GM18858 (cell line): ENCODE measurements at regions not wholly inside any gene's neighbourhood (a gene's known extent, or its start where the extent isn't known, plus 50 kb on each side); places are given as distances from the start of the nearest gene placed in this dataset.

Source experiments
- ATAC-seq: cut with Tn5 transposase; IDR thresholded peaks from one replicate; pipeline ENCODE4 v1.9.1; 2021; ENCODE audit not compliant: unreplicated experiment

DNA sequence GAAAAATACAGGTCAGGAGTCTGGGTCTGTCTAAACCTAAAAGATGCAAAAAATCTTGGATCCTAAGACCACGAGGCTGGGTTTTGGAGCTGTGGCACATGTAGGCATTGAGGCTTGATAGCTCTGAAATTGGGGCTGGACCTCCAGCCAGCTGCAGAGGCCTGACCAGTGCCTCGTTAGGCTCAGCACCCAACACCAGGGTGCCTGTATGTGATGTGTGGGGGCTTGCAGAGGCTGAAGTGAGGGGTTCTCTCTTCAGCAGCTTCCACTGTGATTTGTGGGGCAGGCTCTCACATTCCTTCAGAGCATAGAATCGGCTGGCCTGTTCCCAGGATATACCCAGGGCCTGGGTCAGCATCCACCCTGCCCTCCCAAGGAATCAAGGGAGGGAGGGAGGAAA is 247.8 kb downstream of the BUB3 start:
- no peak for ATAC-seq

DNA sequence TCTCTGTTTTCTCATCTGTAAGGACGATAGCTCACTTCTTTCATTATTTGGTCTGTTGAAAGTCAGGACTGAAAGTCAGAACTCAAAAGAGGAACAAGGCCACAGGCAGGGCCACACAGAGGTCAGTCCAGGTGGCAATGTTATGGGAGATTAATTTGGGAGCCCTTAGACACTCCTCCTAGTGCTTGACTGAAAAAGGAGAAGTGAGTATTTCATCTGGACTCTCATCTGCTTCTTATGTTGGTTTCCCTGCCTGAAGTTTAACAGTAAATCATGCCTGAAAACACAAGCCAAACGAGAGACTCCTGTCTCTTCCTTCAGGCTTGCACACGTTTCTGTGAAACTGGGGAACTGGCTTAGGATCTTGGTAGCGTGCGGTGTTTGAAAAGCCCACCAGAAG is 248.5 kb downstream of the BUB3 start:
- ATAC-seq = peak; percentile 69

DNA sequence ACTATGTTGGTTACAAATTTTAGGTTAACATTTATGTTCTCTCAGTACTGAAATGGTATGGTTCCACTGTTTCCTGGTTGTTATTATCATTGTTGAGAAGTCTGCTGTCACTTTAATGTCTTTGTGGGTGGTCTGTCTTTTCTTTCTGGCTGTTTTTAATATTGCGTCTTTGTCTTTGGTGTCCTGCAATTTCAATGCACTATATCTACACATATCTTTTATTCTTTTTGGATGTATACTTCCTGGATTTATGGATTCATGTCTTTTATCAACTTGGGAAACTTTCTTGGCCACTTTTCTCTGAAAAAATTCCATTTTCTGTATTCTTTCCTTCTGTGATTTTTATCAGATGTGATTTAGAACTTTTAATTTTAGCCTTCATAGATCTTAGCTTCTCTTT is 250.2 kb downstream of the BUB3 start:
- ATAC-seq = no peak

DNA sequence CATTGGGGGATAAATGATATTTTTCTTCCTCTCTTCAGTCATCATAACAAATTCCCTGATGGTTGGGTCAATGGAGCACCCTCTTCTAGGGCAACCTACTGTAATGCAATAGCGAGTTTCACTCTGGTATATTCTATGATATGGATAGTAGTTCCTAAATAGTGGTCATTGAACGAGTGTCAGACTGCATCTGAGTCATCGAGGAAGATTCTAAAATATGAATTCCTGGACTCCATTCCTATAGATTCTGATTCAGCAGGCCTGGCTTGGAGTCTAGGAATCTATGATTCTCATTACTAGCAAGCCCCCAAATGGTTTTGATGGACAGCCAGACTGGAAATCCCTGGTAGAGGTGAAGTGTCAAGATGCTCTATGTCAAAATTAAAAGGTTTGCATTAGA is 254.5 kb downstream of the BUB3 start:
- no peak for ATAC-seq

DNA sequence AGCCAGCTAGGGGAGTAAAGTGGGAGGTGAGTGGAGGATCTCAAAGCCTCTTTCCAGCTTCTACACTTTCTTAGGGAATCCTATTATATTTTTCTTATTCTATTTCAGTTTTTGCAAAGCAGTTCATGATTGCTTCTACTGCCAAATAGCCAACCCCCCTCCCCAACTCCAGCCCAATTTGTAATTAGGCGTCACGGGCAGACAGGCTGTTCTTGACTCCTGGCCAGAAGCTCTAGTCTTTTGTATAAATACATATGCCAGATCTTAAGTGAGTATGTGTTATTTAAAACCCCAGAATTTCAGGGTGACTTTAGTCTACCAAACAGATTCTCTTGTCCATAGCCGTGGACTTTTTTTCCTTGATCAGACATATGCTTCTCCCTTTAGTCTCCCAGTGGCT is 255.2 kb downstream of the BUB3 start:
- ATAC-seq = no peak

DNA sequence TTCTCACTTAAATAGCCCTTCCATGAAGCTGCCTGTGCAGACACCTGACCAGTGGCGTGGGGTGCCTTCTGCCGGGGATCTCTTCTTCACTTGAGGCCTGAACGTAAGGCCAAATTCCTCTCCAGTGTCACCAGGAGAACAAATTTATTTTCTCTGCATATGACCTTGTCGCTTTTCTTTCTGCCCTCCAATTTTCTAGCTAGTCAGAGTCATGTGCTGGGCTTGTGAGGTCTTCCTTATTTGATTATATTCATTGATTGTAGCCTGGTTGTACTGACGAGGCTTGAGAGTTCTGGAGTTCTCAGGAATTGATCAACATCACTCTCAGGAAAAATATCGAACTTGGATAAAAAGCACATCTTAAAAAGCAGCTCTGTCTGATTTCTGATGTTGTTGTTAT is 255.7 kb downstream of the BUB3 start:
- no peak for ATAC-seq

DNA sequence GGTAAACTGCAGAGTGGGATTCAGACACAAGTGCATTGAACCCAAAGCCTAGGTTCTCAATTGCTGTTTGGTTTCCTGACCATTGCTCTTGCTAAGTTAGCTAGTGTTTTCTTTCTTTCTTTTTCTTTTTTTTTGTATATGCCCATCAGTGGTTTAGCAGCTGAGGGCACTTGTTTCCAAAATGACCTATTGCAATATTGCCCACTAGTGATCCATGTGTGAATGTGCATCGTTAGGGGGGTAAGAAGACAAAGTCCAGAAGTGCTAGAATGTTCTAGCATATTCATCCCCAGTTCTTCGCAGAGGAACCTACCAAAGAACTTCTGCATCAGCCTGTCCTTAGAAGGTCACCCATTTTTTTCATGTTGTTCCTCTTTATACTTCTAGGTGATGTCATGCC is 252.8 kb upstream of the GPR26 start:
- ATAC-seq = no peak

DNA sequence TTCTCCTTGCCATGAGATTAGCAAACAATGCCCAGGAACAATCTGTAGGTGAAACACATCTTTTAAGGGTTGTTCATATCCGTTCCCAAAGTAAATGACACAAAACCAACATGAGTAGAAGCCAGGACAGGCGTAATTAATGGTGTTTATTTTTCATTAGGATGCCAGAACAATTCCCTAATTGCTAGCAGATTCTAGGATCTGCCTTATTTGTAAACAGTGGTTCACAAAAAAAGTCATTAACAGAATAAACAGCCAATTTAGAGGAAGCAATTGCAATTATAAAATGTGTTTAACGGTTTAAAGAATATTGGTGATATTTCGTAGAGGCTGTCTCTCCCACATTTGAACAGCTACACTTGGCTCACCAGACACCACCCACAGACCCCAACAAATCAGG is 250.6 kb upstream of the GPR26 start:
- no peak for ATAC-seq

DNA sequence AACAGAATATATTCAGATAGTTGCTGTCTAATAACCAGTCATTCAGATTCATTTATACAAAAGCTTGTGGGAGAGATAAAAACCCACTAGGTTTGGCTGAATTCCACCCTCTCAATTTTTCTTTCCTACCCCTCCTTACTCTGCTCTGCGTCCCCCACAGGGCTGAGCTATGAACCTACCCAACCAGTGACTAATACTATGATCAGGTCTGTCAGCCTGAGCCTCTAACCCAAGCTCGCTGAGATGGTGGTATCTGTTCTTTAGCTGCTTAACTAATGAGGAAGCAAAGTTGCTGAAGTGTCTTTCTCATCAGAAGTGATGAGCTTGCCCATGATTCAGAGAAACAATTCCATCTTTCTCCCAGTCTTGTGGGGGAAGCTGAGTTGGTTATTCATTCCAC is 248.7 kb upstream of the GPR26 start:
- no peak for ATAC-seq

DNA sequence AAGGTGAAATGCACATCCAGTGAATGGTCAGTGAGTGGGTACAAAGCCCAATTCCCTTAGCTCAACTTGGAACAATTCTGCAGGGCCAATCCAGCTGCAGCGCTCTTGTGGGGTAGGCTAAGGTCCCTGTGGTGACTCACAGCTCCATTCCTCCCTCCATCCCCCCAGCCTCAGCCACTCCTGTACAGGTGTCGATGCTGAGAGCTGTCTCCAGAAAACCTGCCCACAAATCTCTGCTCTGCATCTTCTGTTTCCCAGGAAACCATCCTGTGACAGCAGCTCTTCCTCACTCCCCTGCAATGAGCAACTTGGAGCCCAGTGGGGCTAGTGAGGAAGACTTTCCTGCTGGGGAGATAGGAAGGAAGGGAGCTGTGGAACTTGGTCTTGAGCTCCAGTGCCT is 244.7 kb upstream of the GPR26 start:
- ATAC-seq = no peak

DNA sequence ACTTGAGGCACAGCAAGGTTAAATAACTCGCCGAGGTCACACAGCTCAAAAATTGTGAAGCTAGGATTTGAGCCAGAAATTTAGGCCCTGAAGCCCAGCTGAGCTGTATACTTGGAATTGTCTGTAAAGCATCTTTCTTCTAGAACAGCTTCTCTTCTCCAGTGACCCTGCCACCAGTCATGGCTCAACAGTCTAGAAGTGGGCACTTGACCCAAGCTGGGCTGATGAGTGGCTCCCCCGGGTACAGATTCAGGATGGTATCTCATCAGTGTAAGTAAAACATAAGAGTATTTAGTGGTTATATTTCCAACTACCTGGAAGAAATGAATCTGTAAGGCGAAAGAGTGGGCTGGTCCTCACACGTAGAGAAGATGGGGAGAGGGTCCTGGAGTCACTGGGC is 243.9 kb upstream of the GPR26 start:
- no peak for ATAC-seq

DNA sequence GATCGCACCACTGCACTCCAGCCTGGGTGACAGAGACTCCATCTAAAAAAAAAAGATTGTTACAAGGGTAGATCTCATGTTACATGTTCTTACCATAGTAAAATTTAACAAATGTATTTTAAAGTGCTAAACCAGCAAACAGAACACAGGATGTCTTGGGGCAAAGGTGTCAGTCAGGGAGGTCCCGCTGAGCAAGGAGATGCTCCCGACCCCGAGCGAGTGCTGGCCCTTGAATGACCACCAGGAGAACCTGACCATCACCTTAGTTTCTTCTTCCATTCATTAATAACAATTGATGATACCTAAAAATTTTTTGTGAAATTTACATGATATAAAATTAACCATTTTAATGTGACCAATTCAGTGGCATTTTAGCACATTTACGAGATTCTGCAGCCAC is 241.6 kb upstream of the GPR26 start:
- ATAC-seq = no peak

DNA sequence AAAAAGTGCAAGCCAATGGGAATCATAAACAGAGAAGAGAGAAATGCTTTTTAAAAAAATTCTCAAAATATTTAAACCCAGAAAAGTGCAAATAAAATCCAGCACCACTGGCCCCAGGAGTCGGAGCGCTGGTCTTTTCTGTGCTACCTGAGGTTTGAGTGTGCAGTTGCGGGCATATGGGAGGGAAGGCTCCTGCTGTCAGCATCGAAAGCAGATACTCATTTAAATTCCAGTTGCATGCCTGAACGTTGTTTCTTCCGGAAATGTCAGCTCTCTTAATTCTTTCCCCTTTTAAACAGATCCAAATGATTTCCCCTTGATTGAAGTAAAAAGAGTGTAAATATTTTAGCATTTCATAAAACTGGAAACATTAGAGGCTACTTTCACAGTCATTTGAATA is 240.5 kb upstream of the GPR26 start:
- no peak for ATAC-seq

DNA sequence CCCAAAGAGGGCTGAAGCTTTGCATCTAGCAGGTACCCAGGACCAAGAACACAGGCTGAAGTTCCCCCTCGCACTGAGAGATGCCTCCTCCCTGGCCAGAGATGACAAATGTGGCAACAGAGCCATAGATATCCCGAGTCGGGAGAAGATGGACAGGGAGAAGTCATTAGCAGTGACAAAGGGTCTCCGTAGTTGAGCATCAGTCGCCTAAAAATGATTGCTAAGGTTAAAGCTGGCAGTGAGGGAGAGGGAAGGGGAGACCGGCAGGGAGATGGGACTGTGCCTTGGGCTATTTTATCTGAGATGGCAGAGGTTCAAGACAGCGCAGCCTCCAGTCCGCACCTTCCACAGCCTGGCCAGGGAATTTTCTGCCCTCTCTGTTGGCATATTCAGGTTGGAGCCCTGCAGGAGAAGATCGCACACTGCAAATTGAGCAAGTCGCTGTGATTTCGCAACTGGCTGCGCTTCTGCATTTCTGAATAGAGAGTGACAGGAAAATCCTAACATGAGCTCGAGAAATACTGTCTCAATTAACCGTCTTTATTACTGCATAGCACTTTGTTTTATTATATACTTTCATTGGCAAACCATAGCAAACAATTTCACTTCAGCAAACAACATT is 238.9 kb upstream of the GPR26 start:
- no peak for ATAC-seq

DNA sequence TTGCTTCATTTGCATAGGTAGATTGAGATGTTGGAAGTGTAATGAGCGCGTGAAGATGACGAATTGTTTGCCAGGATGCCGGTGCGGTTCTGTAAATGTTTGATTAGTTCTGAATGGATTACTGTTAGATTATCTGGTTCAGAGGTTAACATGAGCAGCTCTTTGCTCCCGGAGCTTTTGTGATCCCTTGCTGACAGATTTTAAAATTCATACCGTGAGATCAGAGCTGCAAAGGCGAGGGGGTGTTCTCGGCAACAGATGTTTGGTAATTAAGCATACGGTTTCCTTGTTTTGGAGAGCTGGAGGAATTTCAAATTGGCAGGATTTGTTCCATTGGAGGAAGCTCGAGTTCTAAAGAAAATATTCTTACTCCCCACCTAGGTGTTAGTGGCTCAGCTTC is 237.8 kb upstream of the GPR26 start:
- ATAC-seq = no peak

DNA sequence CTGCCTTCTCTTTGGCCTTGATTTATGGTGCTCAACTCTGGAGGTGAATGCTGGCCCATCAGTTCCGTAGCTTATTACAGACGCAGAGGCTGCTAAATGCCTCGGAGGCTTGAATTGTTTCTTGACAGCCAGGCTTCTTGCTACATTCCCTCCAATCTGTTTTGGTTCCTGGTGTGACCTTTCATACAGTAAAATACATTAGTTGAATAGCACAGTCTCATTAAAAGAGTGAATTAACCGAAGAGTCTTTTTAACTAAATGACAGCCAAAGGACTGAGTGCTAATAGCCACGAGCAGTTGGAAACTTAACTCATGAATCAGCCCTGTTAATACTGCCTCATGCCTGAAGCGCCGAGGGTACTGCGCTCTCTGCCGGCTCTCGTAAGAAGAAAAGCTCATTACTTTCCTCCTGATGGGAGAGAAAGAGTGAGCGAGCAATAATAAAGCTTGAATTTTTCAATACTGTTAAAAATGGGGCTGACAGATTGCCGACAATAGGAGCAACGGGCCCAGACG is 236.4 kb upstream of the GPR26 start:
- no peak for ATAC-seq

DNA sequence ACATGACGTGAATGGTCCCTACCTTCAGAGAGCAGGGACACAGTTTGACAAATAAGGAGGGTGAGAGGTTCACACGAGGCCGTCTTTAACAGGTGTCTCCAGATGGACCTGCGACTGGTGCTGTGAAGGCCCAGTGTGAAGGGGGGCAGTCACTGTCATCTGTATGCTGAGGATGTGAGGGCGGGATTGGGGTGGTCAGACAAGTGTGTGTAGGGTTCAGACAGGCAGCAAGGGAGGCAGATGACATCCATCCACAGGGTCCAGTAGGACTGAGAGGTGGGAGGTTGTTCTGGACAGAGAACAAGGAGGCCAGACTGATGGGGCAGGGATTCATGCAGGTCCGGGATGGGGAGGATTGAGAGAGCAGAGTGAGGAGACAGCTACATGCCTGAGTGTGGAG is 232.6 kb upstream of the GPR26 start:
- no peak for ATAC-seq

DNA sequence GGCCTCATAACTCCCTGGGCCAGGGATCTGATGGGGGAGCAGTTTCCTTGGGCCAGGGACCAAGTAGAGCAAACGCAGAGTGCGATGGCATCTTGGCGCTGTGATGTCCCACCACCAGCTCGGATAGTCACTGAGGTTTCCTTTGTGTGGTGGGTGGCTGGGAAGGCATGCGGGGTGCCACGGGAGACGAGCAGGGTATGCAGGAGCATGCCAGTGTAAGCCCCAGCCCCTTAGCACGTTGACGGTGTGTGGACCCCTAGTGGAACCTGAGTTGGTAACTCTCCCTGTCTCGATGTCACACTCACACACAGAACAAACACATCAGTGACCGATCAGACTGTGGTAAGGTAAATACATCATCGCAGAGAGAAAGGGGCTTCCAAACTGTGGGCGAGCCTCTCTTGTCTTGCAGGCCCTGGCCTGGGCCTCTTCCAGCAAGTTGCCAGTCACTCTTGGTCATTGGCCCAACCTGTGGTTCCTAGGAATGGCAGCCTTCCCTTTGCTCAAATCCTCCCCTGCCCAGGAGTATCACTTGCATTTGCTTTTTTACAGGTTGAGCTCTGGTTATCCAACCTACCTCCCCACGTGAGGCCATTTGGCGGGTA is 231.6 kb upstream of the GPR26 start:
- ATAC-seq = no peak

DNA sequence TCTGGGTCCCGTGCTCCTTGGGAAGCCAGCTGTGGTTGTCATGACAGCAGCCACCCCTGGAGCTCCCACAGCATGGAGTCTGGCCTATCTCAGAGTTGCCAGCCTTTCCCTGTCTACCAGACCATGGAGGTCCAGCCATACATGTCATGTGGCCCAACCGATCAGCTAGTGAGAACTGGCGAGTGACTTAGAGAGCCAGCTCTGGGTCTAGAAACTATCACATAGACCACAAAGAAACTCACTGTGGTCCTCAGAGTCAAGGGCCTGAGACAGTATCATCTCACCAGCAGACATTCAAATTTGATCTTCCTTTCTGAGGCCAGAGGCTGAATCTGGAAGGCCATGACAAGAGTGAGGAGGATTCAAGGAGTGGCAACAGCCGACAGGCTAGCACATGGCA is 223.3 kb upstream of the GPR26 start:
- peak; percentile 93 for ATAC-seq

DNA sequence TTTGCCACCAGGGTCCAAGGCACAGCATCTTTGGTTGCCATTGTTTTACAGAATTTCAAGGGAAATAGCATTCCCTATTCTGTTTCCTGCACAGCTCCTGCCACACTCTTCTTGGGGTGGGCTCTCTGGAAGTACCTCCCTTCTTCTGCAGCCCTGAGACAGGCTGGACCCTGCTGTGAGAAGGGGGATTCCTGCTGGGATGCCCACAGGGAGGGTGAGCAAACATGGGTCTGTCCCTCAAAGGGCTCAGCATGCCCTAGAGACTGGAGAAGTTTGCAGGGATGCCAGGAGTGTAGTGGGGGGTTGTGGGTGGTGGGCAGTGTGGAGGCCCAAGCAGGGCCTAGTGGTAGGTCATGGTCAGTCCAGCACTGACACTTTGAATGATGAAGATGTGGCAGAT is 222.2 kb upstream of the GPR26 start:
- ATAC-seq = no peak

DNA sequence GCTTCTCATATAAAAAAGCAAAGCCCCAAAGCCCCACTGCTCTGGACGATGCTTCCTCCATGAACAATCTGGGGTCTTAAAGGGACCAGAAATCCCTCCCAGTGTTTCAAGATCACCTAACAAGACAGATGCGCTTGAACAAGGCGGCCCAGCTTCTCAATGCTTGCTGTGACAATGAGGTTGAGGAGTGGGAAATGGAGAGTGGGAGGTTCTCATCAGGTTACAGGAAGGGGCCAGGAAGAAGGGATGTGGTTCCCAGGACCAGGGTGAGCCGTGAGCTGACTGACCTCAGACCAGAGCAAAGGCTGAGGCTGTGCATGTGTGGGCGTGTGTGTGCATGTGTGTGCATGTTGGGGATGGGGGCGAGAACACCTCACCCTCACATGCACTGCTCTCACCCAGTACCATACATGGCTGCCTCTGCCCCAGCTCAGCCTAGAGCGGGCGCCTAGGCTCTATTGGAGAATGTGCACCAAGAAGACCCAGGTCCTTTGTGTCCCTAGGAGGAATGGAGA is 220.8 kb upstream of the GPR26 start:
- no peak for ATAC-seq

DNA sequence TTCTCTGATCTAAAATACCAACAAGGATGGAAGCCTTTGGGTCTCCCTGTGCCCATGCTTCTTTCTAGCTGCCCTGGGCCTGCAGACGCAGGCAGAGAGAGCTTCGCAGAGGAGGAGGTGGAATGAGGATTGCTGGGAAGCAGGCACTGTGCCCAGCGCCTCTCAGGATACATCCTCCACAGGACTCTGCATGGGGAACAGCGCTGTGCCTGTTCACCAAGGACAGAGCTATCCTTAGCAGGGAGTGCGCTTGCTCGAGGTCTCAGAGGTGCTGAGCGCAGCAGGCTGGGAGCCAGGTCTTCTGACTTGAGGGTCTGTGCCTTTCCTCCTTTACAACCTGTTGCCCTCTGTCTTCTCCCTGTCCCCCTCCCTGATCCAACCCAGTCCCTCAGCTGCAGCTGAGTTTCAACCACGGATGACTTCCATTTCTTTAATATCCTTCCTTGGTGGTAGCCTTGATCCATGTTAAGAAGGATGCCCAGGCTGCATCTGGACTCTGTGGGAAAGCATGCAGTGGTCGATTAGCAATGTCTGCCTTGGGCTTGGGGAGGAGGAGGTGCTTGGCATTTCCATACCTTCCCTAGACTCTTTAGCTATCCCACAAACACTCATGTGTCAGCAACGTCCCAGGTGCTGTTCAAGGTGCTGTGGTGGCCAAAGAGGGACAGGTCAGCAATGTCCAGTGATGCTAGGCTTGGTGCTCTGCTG is 219.6 kb upstream of the GPR26 start:
- ATAC-seq = no peak
